ENCODE measurements at regions not wholly inside any gene's neighbourhood (a gene's known extent, or its start where the extent isn't known, plus 50 kb on each side); places are given as distances from the start of the nearest gene placed in this dataset.

DNA sequence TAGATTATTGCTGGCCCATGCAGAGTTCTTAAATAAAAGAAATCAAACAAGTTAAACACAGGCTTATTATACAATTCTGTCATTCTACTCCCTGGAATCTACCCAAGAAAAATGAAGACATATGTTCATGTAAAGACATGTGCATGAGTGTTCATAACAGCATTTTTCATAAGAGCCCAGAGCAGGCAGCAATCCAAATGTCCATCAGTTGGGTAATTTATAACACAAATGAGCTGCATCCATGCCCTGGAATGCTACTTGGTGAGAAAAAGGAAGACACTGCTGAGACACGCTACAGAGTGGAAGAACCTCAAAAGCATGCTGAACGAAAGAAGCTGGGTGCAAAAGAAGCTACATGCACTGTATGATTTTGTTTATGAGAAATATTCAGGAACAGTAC is 342.6 kb downstream of the TCERG1L start:
- no peak overlapping the region for H4K91ac ChIP-seq (ENCODE audit: insufficient read length, low read depth, low read length)
- peaks cover 3% of the 10 kb centered on the region; the same call in 1 of the 2 replicates for H3K27me3 Mint-ChIP-seq (ENCODE audit: low read depth)
- H2BK120ac ChIP-seq (ENCODE audit: low read depth, low read length, poor library complexity, severe bottlenecking) = no peak overlapping the region
- H3K27ac ChIP-seq (ENCODE audit: insufficient read length, low read depth, low read length) = no peak overlapping the region
- no peaks in the 10 kb centered on the region for H3K23me2 ChIP-seq (ENCODE audit: insufficient read length, low read depth, low read length, poor library complexity, severe bottlenecking)
- no peaks in the 10 kb centered on the region for H4K20me1 ChIP-seq (ENCODE audit: control insufficient read depth, insufficient read depth, insufficient read length)
- no peak overlapping the region for H3K56ac ChIP-seq (ENCODE audit: insufficient read length, low read depth, low read length)
- no peaks in the 10 kb centered on the region for H3K27me3 ChIP-seq (ENCODE audit: insufficient read depth, low read length)
- H3K4me3 Mint-ChIP-seq = no peak overlapping the region
- peaks cover 0 to 3% of the 10 kb centered on the region in 2 experiments; a peak in 3 of 4 replicates for H3K4me1 Mint-ChIP-seq
- H2BK5ac ChIP-seq (ENCODE audit: insufficient read length, low read length) = no peak overlapping the region
- H3K14ac ChIP-seq (ENCODE audit: insufficient read depth, low read length) = no peak overlapping the region
- DNase-seq = no peak
- H3K23ac ChIP-seq (ENCODE audit: insufficient read length, low read depth, low read length) = no peak overlapping the region
- no peak overlapping the region for H2AFZ ChIP-seq (ENCODE audit: low read length)
- no peak overlapping the region for H3K4me2 ChIP-seq (ENCODE audit: insufficient read depth, insufficient read length, low read length)
- H2AK5ac ChIP-seq (ENCODE audit: insufficient read length, low read length) = no peak overlapping the region
- H4K8ac ChIP-seq (replicated peaks; ENCODE audit: insufficient read length, low read depth, low read length) = no peak overlapping the region
- no peak overlapping the region for H3K18ac ChIP-seq (ENCODE audit: insufficient read length, low read depth, low read length)
- H3K9me3 Mint-ChIP-seq = peaks cover 3 to 15% of the 10 kb centered on the region in 2 experiments; a peak in 4 of 5 replicates
- WGBS (ENCODE audit: extremely low coverage, insufficient read length, low lambda C conversion rate) = no CpG with 5 or more reads among the region's 2 CpGs
- no peaks in the 10 kb centered on the region for H3K79me2 ChIP-seq (ENCODE audit: insufficient read depth, low read length)
- H3K9ac ChIP-seq (ENCODE audit: extremely low read depth, insufficient read length, low read length) = no peak overlapping the region
- no peak overlapping the region for H2BK20ac ChIP-seq (ENCODE audit: low read depth, low read length, poor library complexity, severe bottlenecking)
- H3K79me1 ChIP-seq (ENCODE audit: insufficient read depth, low read depth, low read length, poor library complexity, severe bottlenecking) = no peaks in the 10 kb centered on the region
- no peak overlapping the region for H2BK15ac ChIP-seq (ENCODE audit: low read depth, low read length)
- H3T11ph ChIP-seq (ENCODE audit: low read length) = no peak overlapping the region
- H3K36me3 Mint-ChIP-seq (ENCODE audit: insufficient read depth in 1 of 3, low read depth in 3 of 3) = peaks cover 0 to 4% (median 3%) of the 10 kb centered on the region in 3 experiments; a peak in 2 of 7 replicates
- H3K27ac Mint-ChIP-seq = no peak overlapping the region
- H3K4me1 ChIP-seq (ENCODE audit: insufficient read depth, low read length) = no peaks in the 10 kb centered on the region
- H3K4ac ChIP-seq (ENCODE audit: low read depth, low read length) = no peak overlapping the region
- TF ChIP-seq, protein P1, sequence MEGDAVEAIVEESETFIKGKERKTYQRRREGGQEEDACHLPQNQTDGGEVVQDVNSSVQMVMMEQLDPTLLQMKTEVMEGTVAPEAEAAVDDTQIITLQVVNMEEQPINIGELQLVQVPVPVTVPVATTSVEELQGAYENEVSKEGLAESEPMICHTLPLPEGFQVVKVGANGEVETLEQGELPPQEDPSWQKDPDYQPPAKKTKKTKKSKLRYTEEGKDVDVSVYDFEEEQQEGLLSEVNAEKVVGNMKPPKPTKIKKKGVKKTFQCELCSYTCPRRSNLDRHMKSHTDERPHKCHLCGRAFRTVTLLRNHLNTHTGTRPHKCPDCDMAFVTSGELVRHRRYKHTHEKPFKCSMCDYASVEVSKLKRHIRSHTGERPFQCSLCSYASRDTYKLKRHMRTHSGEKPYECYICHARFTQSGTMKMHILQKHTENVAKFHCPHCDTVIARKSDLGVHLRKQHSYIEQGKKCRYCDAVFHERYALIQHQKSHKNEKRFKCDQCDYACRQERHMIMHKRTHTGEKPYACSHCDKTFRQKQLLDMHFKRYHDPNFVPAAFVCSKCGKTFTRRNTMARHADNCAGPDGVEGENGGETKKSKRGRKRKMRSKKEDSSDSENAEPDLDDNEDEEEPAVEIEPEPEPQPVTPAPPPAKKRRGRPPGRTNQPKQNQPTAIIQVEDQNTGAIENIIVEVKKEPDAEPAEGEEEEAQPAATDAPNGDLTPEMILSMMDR (conservative IDR thresholded peaks at IDR 0.05) = no peak
- H2BK12ac ChIP-seq (ENCODE audit: insufficient read length, low read depth, low read length) = no peak overlapping the region
- no peak overlapping the region for H4K5ac ChIP-seq (ENCODE audit: insufficient read length, low read depth, low read length)
- H3K9me3 ChIP-seq (ENCODE audit: control insufficient read depth, low read depth, low read length) = no peaks in the 10 kb centered on the region

Data from H9 (cell line).